GM12878 (cell line): ENCODE measurements at regions not wholly inside any gene's neighbourhood (a gene's known extent, or its start where the extent isn't known, plus 50 kb on each side); places are given as distances from the start of the nearest gene placed in this dataset.

Source experiments
- BACH1 ChIP-seq: fragments of 450-650 bp; IDR thresholded peaks from 2 replicates; pipeline ENCODE4 v1.6.1; 2017; ENCODE audit warnings: mild to moderate bottlenecking, borderline replicate concordance
- BHLHE40 ChIP-seq, 2 experiments: fragments of 450-650 bp in 1 of 2; IDR thresholded peaks; 2 replicates each; pipeline ENCODE4 v1.6.1; 2011 to 2017; ENCODE audit warnings: low read depth in 2 of 2, borderline replicate concordance in 1 of 2, improper control_type of control experiment in 1 of 2, low read length in 1 of 2, mild to moderate bottlenecking in 1 of 2
- EED ChIP-seq: sonication (generic); IDR thresholded peaks from 2 replicates; pipeline ENCODE4 v1.6.1; 2016; ENCODE audit warnings: antibody characterized with exemption, low read depth
- GATAD2B ChIP-seq: fragments of 450-650 bp; conservative IDR thresholded peaks from 2 replicates; pipeline ENCODE4 v1.6.1; 2017; ENCODE audit warnings: low read depth, mild to moderate bottlenecking, moderate library complexity
- MEF2A ChIP-seq: IDR thresholded peaks from 2 replicates; pipeline ENCODE4 v1.6.1; 2011; ENCODE audit warnings: low read depth, mild to moderate bottlenecking, low read length, moderate library complexity; ENCODE audit not compliant: insufficient read depth
- RCOR1 ChIP-seq: conservative IDR thresholded peaks from 2 replicates; pipeline ENCODE4 v1.6.1; 2012; ENCODE audit warnings: low read depth, low read length, improper control_type of control experiment
- SMAD5 ChIP-seq: IDR thresholded peaks from 2 replicates; pipeline ENCODE4 v1.6.1; 2016; ENCODE audit warnings: antibody characterized with exemption, low read depth
- SUZ12 ChIP-seq: fragments of 200-600 bp; sonication (generic); IDR thresholded peaks from one replicate; pipeline ENCODE4 v1.6.1; 2018; ENCODE audit warnings: antibody characterized with exemption, mild to moderate bottlenecking; ENCODE audit not compliant: unreplicated experiment
- WRNIP1 ChIP-seq: IDR thresholded peaks from 2 replicates; pipeline ENCODE4 v1.6.1; 2011; ENCODE audit warnings: low read depth, low read length, improper control_type of control experiment, borderline replicate concordance
- TF ChIP-seq, protein P1 (sequence below): fragments of 450-650 bp; IDR thresholded peaks from 2 replicates; pipeline ENCODE4 v1.6.1; 2017; ENCODE audit warnings: mild to moderate bottlenecking, low read depth, inconsistent platforms; ENCODE audit not compliant: poor library complexity, severe bottlenecking
- TF ChIP-seq, protein P2 (sequence below): fragments of 450-650 bp; IDR thresholded peaks from 2 replicates; pipeline ENCODE4 v1.6.1; 2016; ENCODE audit warnings: mild to moderate bottlenecking, moderate library complexity, borderline replicate concordance

DNA sequence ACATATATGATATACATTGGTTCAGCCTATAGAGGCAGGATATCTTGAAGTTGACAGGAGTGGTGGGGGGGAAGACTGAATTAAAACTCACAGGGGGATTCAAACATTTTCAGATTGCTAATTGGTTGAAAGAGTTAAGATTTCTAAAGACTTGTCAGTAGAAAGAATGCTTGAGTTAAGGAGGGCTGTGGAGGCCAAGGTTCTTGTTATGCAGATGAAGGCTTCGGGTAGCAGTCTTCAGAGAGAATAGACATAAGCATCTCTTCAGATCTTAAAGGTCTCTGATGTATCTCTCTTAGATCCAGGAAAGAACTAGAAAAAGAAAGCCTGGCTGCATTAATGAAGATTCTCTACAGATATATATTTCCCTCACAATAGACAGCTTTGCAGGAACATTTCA is 209.8 kb upstream of the SEMA3D start (continued):
- TF ChIP-seq, protein P1, sequence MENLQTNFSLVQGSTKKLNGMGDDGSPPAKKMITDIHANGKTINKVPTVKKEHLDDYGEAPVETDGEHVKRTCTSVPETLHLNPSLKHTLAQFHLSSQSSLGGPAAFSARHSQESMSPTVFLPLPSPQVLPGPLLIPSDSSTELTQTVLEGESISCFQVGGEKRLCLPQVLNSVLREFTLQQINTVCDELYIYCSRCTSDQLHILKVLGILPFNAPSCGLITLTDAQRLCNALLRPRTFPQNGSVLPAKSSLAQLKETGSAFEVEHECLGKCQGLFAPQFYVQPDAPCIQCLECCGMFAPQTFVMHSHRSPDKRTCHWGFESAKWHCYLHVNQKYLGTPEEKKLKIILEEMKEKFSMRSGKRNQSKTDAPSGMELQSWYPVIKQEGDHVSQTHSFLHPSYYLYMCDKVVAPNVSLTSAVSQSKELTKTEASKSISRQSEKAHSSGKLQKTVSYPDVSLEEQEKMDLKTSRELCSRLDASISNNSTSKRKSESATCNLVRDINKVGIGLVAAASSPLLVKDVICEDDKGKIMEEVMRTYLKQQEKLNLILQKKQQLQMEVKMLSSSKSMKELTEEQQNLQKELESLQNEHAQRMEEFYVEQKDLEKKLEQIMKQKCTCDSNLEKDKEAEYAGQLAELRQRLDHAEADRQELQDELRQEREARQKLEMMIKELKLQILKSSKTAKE = no peak
- TF ChIP-seq WRNIP1 (no peak), GATAD2B (no peak), SMAD5 (no peak), MEF2A (no peak), RCOR1 (no peak), SUZ12 (no peak), BACH1 (no peak), EED (no peak), BHLHE40 (IDR thresholded peaks at IDR 0.05; ENCODE audit: borderline replicate concordance in 1 of 2, low read depth in 2 of 2, low read length in 1 of 2) (no peak)
- TF ChIP-seq, protein P2, sequence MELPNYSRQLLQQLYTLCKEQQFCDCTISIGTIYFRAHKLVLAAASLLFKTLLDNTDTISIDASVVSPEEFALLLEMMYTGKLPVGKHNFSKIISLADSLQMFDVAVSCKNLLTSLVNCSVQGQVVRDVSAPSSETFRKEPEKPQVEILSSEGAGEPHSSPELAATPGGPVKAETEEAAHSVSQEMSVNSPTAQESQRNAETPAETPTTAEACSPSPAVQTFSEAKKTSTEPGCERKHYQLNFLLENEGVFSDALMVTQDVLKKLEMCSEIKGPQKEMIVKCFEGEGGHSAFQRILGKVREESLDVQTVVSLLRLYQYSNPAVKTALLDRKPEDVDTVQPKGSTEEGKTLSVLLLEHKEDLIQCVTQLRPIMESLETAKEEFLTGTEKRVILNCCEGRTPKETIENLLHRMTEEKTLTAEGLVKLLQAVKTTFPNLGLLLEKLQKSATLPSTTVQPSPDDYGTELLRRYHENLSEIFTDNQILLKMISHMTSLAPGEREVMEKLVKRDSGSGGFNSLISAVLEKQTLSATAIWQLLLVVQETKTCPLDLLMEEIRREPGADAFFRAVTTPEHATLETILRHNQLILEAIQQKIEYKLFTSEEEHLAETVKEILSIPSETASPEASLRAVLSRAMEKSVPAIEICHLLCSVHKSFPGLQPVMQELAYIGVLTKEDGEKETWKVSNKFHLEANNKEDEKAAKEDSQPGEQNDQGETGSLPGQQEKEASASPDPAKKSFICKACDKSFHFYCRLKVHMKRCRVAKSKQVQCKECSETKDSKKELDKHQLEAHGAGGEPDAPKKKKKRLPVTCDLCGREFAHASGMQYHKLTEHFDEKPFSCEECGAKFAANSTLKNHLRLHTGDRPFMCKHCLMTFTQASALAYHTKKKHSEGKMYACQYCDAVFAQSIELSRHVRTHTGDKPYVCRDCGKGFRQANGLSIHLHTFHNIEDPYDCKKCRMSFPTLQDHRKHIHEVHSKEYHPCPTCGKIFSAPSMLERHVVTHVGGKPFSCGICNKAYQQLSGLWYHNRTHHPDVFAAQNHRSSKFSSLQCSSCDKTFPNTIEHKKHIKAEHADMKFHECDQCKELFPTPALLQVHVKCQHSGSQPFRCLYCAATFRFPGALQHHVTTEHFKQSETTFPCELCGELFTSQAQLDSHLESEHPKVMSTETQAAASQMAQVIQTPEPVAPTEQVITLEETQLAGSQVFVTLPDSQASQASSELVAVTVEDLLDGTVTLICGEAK = no peak
- TF ChIP-seq, all 136 proteins: peak for 0
